GM18505 (cell line): ENCODE measurements at regions not wholly inside any gene's neighbourhood (a gene's known extent, or its start where the extent isn't known, plus 50 kb on each side); places are given as distances from the start of the nearest gene placed in this dataset.

Experiments
- ATAC-seq: cut with Tn5 transposase; IDR thresholded peaks from one replicate; pipeline ENCODE4 v1.9.1; 2021; ENCODE audit not compliant: unreplicated experiment
- POLR2A ChIP-seq: IDR thresholded peaks from 4 replicates; pipeline ENCODE4 v1.6.1; 2011; ENCODE audit warnings: borderline replicate concordance; ENCODE audit not compliant: insufficient read depth, insufficient read length; ENCODE audit errors: extremely low read depth

DNA sequence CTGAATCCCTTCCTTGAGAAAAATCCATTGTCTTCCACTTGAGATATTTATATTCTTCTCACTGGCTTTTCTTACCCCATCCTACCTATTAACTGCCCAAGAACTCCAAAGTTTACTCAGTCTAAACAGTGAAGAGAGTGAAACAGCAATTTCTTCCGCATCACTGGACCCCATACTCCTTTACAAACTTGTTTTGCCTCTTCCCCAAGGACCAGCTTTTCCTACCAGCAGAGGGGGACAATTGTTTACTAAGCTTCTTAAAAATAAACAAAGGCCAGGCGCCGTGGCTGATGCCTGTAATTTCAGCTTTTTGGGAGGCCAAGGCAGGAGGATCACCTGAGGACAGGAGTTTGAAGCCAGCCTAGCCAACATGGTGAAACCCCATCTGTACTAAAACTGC, 52.0 kb downstream of the LRATD1 start:
- TF ChIP-seq POLR2A: no peak

DNA sequence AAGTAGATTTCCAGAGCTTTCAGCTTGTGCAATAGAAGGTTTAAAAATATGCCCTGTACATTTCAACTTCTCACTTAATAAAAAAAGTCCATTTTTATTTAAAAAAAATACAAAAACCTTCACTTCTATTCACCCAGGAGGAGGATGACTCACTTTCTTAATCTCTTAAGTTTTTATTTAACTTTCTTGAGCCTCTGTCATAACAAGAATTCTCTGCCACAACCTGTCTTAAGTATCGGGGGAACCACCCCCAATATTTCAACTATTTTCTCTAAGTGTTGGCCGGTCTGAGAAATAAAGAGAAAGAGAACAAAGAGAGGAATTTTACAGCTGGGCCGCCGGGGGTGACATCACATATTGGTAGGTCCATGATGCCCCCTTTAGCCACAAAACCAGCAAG, 58.4 kb downstream of the LRATD1 start:
- no peak for ATAC-seq
- TF ChIP-seq POLR2A: no peak

More for the DNA sequence above, 52.0 kb downstream of the LRATD1 start:
- ATAC-seq: no peak

DNA sequence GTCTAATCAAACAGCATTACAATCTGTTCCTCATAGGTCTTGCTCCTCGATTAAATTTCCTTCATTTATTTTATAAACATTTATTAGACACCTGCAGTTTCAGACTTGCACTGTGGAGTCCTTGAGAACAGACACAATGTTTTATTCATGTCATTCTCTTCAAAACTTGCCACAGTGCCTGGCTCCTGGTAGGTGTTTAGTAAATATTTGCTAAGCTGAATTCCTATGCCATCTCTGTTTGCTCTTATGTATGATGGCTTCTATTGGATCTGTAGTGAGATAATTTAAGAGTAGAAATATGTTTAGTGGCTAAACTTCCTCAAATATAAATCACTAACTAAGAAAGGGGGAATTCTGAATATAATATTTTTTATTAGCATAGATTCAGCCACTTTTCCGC, 61.4 kb downstream of the LRATD1 start:
- no peak for TF ChIP-seq POLR2A
- no peak for ATAC-seq

- no peak for TF ChIP-seq POLR2A
- ATAC-seq: no peak
Observed at GRCh38 chr2:14700753-14701152, 68.2 kb downstream of the LRATD1 start.

- ATAC-seq: no peak
- no peak for TF ChIP-seq POLR2A
Observed at GRCh38 chr2:14702258-14702657, 69.7 kb downstream of the LRATD1 start.

DNA sequence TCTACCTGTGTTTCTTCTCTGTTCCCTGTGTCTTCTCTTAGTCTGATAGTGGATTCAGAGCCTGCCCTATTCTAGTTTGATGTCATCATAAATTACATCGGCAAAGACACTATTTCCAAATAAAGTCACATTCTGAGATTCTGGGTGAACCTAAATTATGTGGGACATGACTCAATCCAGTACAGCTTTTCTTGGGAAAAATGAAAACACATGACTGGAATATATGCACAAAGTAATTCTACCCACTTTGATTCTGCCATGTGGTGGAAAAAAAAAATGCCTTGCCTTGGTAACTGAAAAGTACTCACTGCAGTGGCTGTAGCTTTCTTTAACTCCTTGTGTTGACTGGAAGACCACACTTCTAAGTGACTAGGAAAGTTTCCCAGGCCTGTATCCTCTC, 73.7 kb downstream of the LRATD1 start:
- TF ChIP-seq POLR2A: no peak

GRCh38 chr2:14712111-14712510, 79.6 kb downstream of the LRATD1 start:
- no peak for TF ChIP-seq POLR2A
- no peak for ATAC-seq

More for the DNA sequence above, 73.7 kb downstream of the LRATD1 start:
- ATAC-seq: no peak

DNA sequence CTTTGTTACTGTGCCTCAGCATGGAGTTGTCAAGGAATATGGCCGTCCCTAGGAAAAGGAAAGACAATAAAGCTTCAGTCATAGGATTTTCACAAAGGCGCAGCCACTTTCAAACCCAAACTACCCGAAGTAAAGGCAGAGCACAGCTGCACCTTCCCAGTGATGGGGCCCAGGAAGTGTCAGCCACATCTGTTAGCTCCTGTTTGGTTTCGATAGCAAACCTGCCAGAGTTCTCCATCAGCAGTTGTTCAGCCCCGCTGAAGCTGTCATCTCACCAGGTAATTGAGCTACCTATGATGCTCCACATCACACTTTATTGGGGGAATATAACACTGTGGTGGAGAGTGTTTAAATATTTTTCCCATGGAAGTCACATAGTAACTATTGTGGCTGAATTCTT, 80.7 kb downstream of the LRATD1 start:
- TF ChIP-seq POLR2A: no peak
- no peak for ATAC-seq

DNA sequence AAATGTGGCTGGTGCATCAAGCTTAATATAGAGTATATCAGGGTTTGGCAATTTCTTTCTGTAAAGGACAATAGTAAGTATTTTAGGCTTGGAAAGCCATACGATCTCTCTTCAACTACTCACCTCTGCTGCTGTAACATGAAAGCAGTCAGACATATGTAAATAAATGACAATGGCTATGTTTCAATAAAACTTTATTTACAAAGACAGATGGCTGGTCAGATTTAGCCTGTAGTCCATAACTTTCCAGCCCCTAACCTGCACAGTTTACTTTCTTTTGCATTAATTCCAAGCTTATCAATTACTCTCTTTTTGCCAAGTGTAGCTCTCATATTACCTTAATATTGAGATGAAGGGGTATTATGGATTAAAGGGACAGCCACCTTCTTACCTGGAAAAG, 83.1 kb downstream of the LRATD1 start:
- TF ChIP-seq POLR2A: no peak
- no peak for ATAC-seq

GRCh38 chr2:14716319-14716718, 83.8 kb downstream of the LRATD1 start:
- TF ChIP-seq POLR2A: no peak
- no peak for ATAC-seq

DNA sequence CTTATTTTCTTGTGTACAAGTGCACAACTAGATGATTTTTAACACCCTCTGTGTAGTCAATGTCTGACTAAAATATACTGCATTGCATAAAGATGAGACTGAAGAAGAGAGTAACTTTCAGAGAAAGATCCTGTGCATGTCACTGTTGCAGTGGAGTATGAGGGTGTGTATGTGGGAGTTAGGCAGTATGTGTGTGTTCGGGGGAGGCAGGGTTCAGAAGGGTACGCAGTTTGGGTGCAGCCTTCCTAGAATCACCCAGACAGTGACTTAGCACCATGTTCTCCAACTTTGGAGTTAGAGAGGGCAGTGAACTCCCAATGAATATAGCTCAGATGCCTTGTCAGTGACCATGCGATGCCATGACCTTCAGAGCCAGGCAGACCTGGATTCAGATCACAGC, 84.6 kb downstream of the LRATD1 start:
- ATAC-seq: no peak
- no peak for TF ChIP-seq POLR2A

GRCh38 chr2:14720319-14720718, 87.8 kb downstream of the LRATD1 start:
- no peak for TF ChIP-seq POLR2A
- no peak for ATAC-seq

- no peak for ATAC-seq
- no peak for TF ChIP-seq POLR2A
Observed at GRCh38 chr2:14720739-14721138, 88.2 kb downstream of the LRATD1 start.

GRCh38 chr2:14722904-14723570, 90.5 kb downstream of the LRATD1 start:
- ATAC-seq: no peak
- no peak for TF ChIP-seq POLR2A

- no peak for ATAC-seq
- TF ChIP-seq POLR2A: no peak
Observed at GRCh38 chr2:14723684-14724083, 91.2 kb downstream of the LRATD1 start.
